ENCODE measurements at regions not wholly inside any gene's neighbourhood (a gene's known extent, or its start where the extent isn't known, plus 50 kb on each side); places are given as distances from the start of the nearest gene placed in this dataset.

GRCh38 chr18:24570716-24571115, 110.3 kb downstream of the HRH4 start:
- no peaks in the 10 kb centered on the region for H3K27me3 ChIP-seq
- ATAC-seq (no peak), DNase-seq (no peak), FAIRE-seq (no peak)
- H3K4me3 ChIP-seq: no peak overlapping the region
- intact Hi-C loops (cut with DNase I): no loop called here
- H3K4me1 ChIP-seq: no peaks in the 10 kb centered on the region
- H3K36me3 ChIP-seq: no peaks in the 10 kb centered on the region
- no peak overlapping the region for H3K27ac ChIP-seq
- TF ChIP-seq CTCF (IDR thresholded peaks at IDR 0.05): no peak
- 71 to 77% methylated on average over 4 of the region's 4 CpGs for WGBS, 2 donors
- H3K9me3 ChIP-seq: no peaks in the 10 kb centered on the region

GRCh38 chr18:24582771-24583170, 122.3 kb downstream of the HRH4 start:
- FAIRE-seq: no peak
- H3K4me3 ChIP-seq: no peak overlapping the region
- DNase-seq: no peak
- no peaks in the 10 kb centered on the region for H3K27me3 ChIP-seq
- no peaks in the 10 kb centered on the region for H3K9me3 ChIP-seq
- H3K27ac ChIP-seq: no peak overlapping the region
- no peaks in the 10 kb centered on the region for H3K4me1 ChIP-seq
- intact Hi-C loops (cut with DNase I): no loop called here
- no peaks in the 10 kb centered on the region for H3K36me3 ChIP-seq
- TF ChIP-seq CTCF (IDR thresholded peaks at IDR 0.05): no peak
- WGBS, 2 donors: 64 to 79% methylated on average over 5 of the region's 5 CpGs
- no peak for ATAC-seq

- no peak overlapping the region for H3K27ac ChIP-seq
- FAIRE-seq (no peak), ATAC-seq (no peak), DNase-seq (no peak)
- H3K9me3 ChIP-seq: no peaks in the 10 kb centered on the region
- H3K4me1 ChIP-seq: no peaks in the 10 kb centered on the region
- no peaks in the 10 kb centered on the region for H3K27me3 ChIP-seq
- WGBS, 2 donors: 79 to 85% methylated on average over 8 of the region's 8 CpGs
- no peaks in the 10 kb centered on the region for H3K36me3 ChIP-seq
- intact Hi-C loops (cut with DNase I): no loop called here
- no peak overlapping the region for H3K4me3 ChIP-seq
- no peak for TF ChIP-seq CTCF (IDR thresholded peaks at IDR 0.05)
These were observed 123.8 kb downstream of the HRH4 start for GRCh38 chr18:24584205-24584604.

- no peak for DNase-seq
- 46 to 63% methylated on average over 5 of the region's 5 CpGs for WGBS, 2 donors
- Histone ChIP-seq H3K4me1 (no peaks in the 10 kb centered on the region), H3K9me3 (no peaks in the 10 kb centered on the region), H3K36me3 (no peaks in the 10 kb centered on the region), H3K27ac (no peak overlapping the region), H3K4me3 (no peak overlapping the region), H3K27me3 (no peaks in the 10 kb centered on the region)
- FAIRE-seq: no peak
- ATAC-seq: no peak
- intact Hi-C loops (cut with DNase I): no loop called here
- no peak for TF ChIP-seq CTCF (IDR thresholded peaks at IDR 0.05)
These were observed 124.4 kb downstream of the HRH4 start for GRCh38 chr18:24584813-24585212.

- Histone ChIP-seq H3K36me3 (no peaks in the 10 kb centered on the region), H3K27ac (no peak overlapping the region), H3K4me1 (no peaks in the 10 kb centered on the region), H3K4me3 (no peak overlapping the region), H3K27me3 (no peaks in the 10 kb centered on the region), H3K9me3 (no peaks in the 10 kb centered on the region)
- DNase-seq: no peak
- no peak for FAIRE-seq
- TF ChIP-seq CTCF (IDR thresholded peaks at IDR 0.05): no peak
- WGBS, 2 donors: 44 to 59% methylated on average over 6 of the region's 6 CpGs
- intact Hi-C loops (cut with DNase I): no loop called here
- ATAC-seq: no peak
These were observed 125.6 kb downstream of the HRH4 start for GRCh38 chr18:24585996-24586566.
